HepG2 (cell line): ENCODE measurements at regions not wholly inside any gene's neighbourhood (a gene's known extent, or its start where the extent isn't known, plus 50 kb on each side); places are given as distances from the start of the nearest gene placed in this dataset.

Source experiments
- ATAC-seq: fragments of 200-7000 bp; cut with Tn5 transposase; 3 replicates; pipeline ENCODE4 v1.9.1; 2020; ENCODE audit warnings: mild to moderate bottlenecking, moderate library complexity
- BruUV-seq: library from RNA; stranded (reverse); fragments of 400-500 nt; replicated peaks from 2 replicates; lab custom pipeline; 2021; lab: Mats Ljungman, UMichigan
- CTCF ChIA-PET: fragments of 300-600 bp; formaldehyde crosslinking; extraction: SDS; loops from one replicate; lab custom pipeline; 2021; ENCODE audit warnings: low total read pairs, inconsistent platforms, low intra/inter-chr PET ratio; lab: Yijun Ruan, JAX
- POLR2A ChIA-PET: fragments of 350-600 bp; sonication (Branson Sonifier 250); formaldehyde crosslinking; loops from one replicate; lab custom pipeline; 2020; ENCODE audit warnings: antibody characterized with exemption, inconsistent platforms; lab: Yijun Ruan, JAX
- DNase-seq: peaks from one replicate; pipeline ENCODE4 v3.0.0-alpha.2; 2015; ENCODE audit warnings: low spot score
- FAIRE-seq: peaks from 3 replicates; lab custom pipeline; 2011; peaks lifted over from hg19 to GRCh38; lab: Jason Lieb, UNC
- H2AFZ ChIP-seq: one replicate; pipeline ENCODE4 v1.6.1; 2011; ENCODE audit warnings: low read length, inconsistent platforms
- H3K27ac ChIP-seq: fragments of 300-600 bp; 3 replicates; pipeline ENCODE4 v1.8.0; 2011; ENCODE audit warnings: mixed run types, mild to moderate bottlenecking, mixed read lengths, low read length, inconsistent platforms; ENCODE audit not compliant: insufficient read depth; ENCODE audit errors: extremely low read length
- H3K27me3 ChIP-seq, 2 experiments: fragments of 200-600 bp in 1 of 2; 2 replicates in 1 of 2; 3 replicates in 1 of 2; pipeline versions ENCODE4 v1.6.0 to v1.8.0; 2011; ENCODE audit warnings: low read length in 2 of 2, mild to moderate bottlenecking in 2 of 2, moderate library complexity in 2 of 2, inconsistent platforms in 1 of 2; ENCODE audit not compliant: insufficient read depth in 2 of 2, control insufficient read depth in 1 of 2
- H3K36me3 ChIP-seq, 2 experiments: fragments of 200-600 bp in 1 of 2; replicated peaks in 1 of 2; 2 replicates in 1 of 2; 3 replicates in 1 of 2; pipeline versions ENCODE4 v1.5.1 to v1.8.0; 2011; ENCODE audit warnings: low read length in 2 of 2, inconsistent platforms in 1 of 2; ENCODE audit not compliant: insufficient read depth in 2 of 2, control insufficient read depth in 1 of 2
- H3K4me1 ChIP-seq: 2 replicates; pipeline ENCODE4 v1.5.1; 2012; ENCODE audit warnings: low read length, inconsistent platforms; ENCODE audit not compliant: insufficient read depth
- H3K4me2 ChIP-seq: 2 replicates; pipeline ENCODE4 v1.6.0; 2011; ENCODE audit warnings: low read depth, low read length, inconsistent platforms
- H3K4me3 ChIP-seq, 3 experiments: fragments of 200-600 bp in 1 of 3; sonication (generic), shearing (Covaris generic) in 1 of 3; replicated peaks in 1 of 3; 2 replicates each; pipeline ENCODE4 v1.5.1; 2011 to 2016; ENCODE audit warnings: low read length in 3 of 3, inconsistent platforms in 2 of 3, low read depth in 2 of 3, mild to moderate bottlenecking in 2 of 3, control low read depth in 1 of 3, mixed read lengths in 1 of 3; ENCODE audit not compliant: insufficient read depth in 1 of 3
- H3K79me2 ChIP-seq: one replicate; pipeline ENCODE4 v1.6.1; 2011; ENCODE audit warnings: low read length, inconsistent platforms; ENCODE audit not compliant: insufficient read depth
- H3K9ac ChIP-seq: 2 replicates; pipeline ENCODE4 v1.6.0; 2011; ENCODE audit warnings: mild to moderate bottlenecking, low read depth, low read length, inconsistent platforms; ENCODE audit not compliant: insufficient read depth
- H3K9me3 ChIP-seq: 2 replicates; pipeline ENCODE4 v1.5.1; 2012; ENCODE audit warnings: mild to moderate bottlenecking, low read length
- H4K20me1 ChIP-seq: 2 replicates; pipeline ENCODE4 v1.6.0; 2011; ENCODE audit warnings: inconsistent platforms, mild to moderate bottlenecking, low read length, moderate library complexity; ENCODE audit not compliant: insufficient read depth
- ATF1 ChIP-seq: IDR thresholded peaks from 2 replicates; pipeline ENCODE4 v1.6.1; 2016; ENCODE audit warnings: mild to moderate bottlenecking, control low read depth
- ATF7-NPFF ChIP-seq: sonication (generic); formaldehyde crosslinking; IDR thresholded peaks from 2 replicates; pipeline ENCODE4 v1.8.1; 2023; ENCODE audit warnings: mild to moderate bottlenecking, low read depth, missing genetic modification reagents, moderate library complexity
- BHLHE40 ChIP-seq: IDR thresholded peaks from 2 replicates; pipeline ENCODE4 v1.6.1; 2011; ENCODE audit warnings: low read length, improper control_type of control experiment
- GTF3A ChIP-seq: sonication (generic); formaldehyde crosslinking; conservative IDR thresholded peaks from 2 replicates; pipeline ENCODE4 v1.4.0; 2020; ENCODE audit warnings: mild to moderate bottlenecking, missing genetic modification reagents
- MLLT10 ChIP-seq: sonication (generic); formaldehyde crosslinking; IDR thresholded peaks from 2 replicates; pipeline ENCODE4 v1.4.0; 2020; ENCODE audit warnings: missing genetic modification reagents
- MTA3 ChIP-seq: sonication (generic); formaldehyde crosslinking; IDR thresholded peaks from 2 replicates; pipeline ENCODE4 v1.4.0; 2020; ENCODE audit warnings: missing genetic modification reagents
- NFIC ChIP-seq: IDR thresholded peaks from 2 replicates; pipeline ENCODE4 v1.6.1; 2012; ENCODE audit warnings: mild to moderate bottlenecking, low read length, inconsistent platforms
- PAWR ChIP-seq: sonication (generic); formaldehyde crosslinking; IDR thresholded peaks from 2 replicates; pipeline ENCODE4 v1.4.0; 2020; ENCODE audit warnings: missing genetic modification reagents, mild to moderate bottlenecking, borderline replicate concordance
- PCBP2 ChIP-seq: fragments of 200-400 bp; formaldehyde crosslinking; optimal IDR thresholded peaks from 2 replicates; pipeline ENCODE3; 2018; ENCODE audit warnings: low read length, low read depth; ENCODE audit not compliant: poor library complexity, severe bottlenecking
- RAD21 ChIP-seq: fragments of 450-650 bp; formaldehyde crosslinking; IDR thresholded peaks from 2 replicates; pipeline ENCODE4 v1.5.0; 2020; ENCODE audit warnings: mild to moderate bottlenecking
- RFX1 ChIP-seq: fragments of 450-650 bp; IDR thresholded peaks from 2 replicates; pipeline ENCODE4 v1.6.1; 2017
- SP5 ChIP-seq: IDR thresholded peaks from 2 replicates; pipeline ENCODE4 v1.6.1; 2016; ENCODE audit warnings: low read depth, borderline replicate concordance
- TRIM24 ChIP-seq: sonication (generic); formaldehyde crosslinking; IDR thresholded peaks from 2 replicates; pipeline ENCODE4 v1.8.0; 2022; ENCODE audit warnings: mild to moderate bottlenecking, missing genetic modification reagents
- ZBTB7A ChIP-seq: sonication (generic); formaldehyde crosslinking; IDR thresholded peaks from 2 replicates; pipeline ENCODE4 v1.8.0; 2022; ENCODE audit warnings: mild to moderate bottlenecking, missing genetic modification reagents
- ZNF136 ChIP-seq: sonication (generic); formaldehyde crosslinking; IDR thresholded peaks from 2 replicates; pipeline ENCODE4 v1.8.1; 2022; ENCODE audit warnings: low read depth, mild to moderate bottlenecking, moderate library complexity, missing genetic modification reagents
- ZNF251 ChIP-seq: sonication (generic); formaldehyde crosslinking; IDR thresholded peaks from 2 replicates; pipeline ENCODE4 v1.9.0; 2021; ENCODE audit warnings: mild to moderate bottlenecking, missing genetic modification reagents
- ZNF337 ChIP-seq: sonication (generic); formaldehyde crosslinking; IDR thresholded peaks from 2 replicates; pipeline ENCODE4 v1.5.1; 2020; ENCODE audit warnings: missing genetic modification reagents, low read depth, mild to moderate bottlenecking, borderline replicate concordance
- ZNF570 ChIP-seq: sonication (generic); formaldehyde crosslinking; IDR thresholded peaks from 2 replicates; pipeline ENCODE4 v1.4.0; 2020; ENCODE audit warnings: mild to moderate bottlenecking, missing genetic modification reagents, borderline replicate concordance
- WGBS: methylation state at CpG from one replicate; pipeline ENCODE4 v1.1.6; 2017; ENCODE audit warnings: low lambda C conversion rate; 5-methylcytosine and 5-hydroxymethylcytosine counted together
- in situ Hi-C: cut with HindIII; loops from 2 replicates; pipeline ENCODE4 v1.10.0; 2017; ENCODE audit warnings: low pct_unique_long_range_greater_than_20kb; ENCODE audit not compliant: extremely low pct_ligation_motif_present
- intact Hi-C: fragments of 100-400 bp; cut with micrococcal nuclease; formaldehyde crosslinking; loops from one replicate; pipeline ENCODE4 v1.10.0; 2022; ENCODE audit not compliant: unreplicated experiment
- TF ChIP-seq, protein P1 (sequence below): sonication (generic); formaldehyde crosslinking; IDR thresholded peaks from 2 replicates; pipeline ENCODE4 v1.5.1; 2020; ENCODE audit warnings: mild to moderate bottlenecking, missing genetic modification reagents, borderline replicate concordance
- TF ChIP-seq, protein P2 (sequence below): sonication (generic); formaldehyde crosslinking; IDR thresholded peaks from 2 replicates; pipeline ENCODE4 v1.8.0; 2022; ENCODE audit warnings: low read depth, missing genetic modification reagents

DNA sequence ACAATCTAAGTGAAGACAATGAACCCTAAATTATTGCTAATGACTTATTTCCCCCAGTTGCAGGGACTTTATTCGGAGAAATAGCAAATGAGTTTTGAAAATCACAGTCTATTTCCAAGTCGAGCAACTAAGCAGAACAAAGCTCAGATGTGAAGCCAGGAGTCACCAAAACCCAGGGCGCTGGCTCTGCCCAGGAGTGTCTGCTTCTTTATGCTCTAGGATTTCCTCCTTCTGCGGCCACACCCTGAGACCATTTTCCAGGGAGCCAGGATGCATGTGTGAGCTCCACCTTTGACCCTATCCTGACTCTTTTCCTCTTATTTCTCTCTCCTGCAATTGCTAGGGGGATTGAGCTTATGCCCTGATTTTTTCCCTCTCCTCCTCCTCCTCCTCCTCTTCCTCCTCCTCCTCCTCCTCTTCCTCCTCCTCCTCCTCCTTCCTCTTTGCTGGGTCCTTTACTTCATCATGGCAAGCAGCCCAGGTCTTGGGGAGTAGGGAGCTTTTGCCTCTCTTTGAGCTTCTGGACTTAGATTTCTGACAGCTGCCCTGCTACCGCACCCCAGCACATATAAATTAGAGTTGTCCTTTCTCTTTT, 234.4 kb downstream of the ARL4A start:
- Histone ChIP-seq H3K4me2 (no peak overlapping the region), H3K27me3 (peaks cover 0 to 1% of the 10 kb centered on the region in 2 experiments; a peak in 1 of 5 replicates), H3K36me3 (no peaks in the 10 kb centered on the region), H3K9ac (no peak overlapping the region), H3K4me1 (no peaks in the 10 kb centered on the region), H2AFZ (no peak overlapping the region), H4K20me1 (no peaks in the 10 kb centered on the region), H3K79me2 (no peaks in the 10 kb centered on the region), H3K27ac (no peak overlapping the region), H3K4me3 (no peak overlapping the region), H3K9me3 (no peaks in the 10 kb centered on the region)
- WGBS: 41% methylated on average over 5 of the region's 5 CpGs
- BruUV-seq: no TSS peak
- no peak for TF ChIP-seq ATF1
- no peak for TF ChIP-seq ZNF570
- TF ChIP-seq MLLT10: no peak
- TF ChIP-seq PAWR (CRISPR knock-in tag): no peak
- no peak for TF ChIP-seq MTA3
- TF ChIP-seq NFIC: no peak
- no peak for TF ChIP-seq ZNF337 (CRISPR knock-in tag)
- no peak for TF ChIP-seq RAD21 (CRISPR knock-in tag)
- TF ChIP-seq ZBTB7A (CRISPR knock-in tag): no peak
- no peak for TF ChIP-seq RFX1
- TF ChIP-seq ZNF251 (CRISPR knock-in tag): no peak
- TF ChIP-seq ATF7-NPFF: no peak
- DNase-seq (no peak), ATAC-seq (no peak), FAIRE-seq (no peak)
- intact Hi-C loops: loop anchor here (1.0 kb wide), 1 partner anchor 9 kb away; no protein-coding TSS in a partner anchor
- in situ Hi-C loops: no loop called here
- ChIA-PET CTCF (no interaction called here), POLR2A (no interaction called here)

DNA sequence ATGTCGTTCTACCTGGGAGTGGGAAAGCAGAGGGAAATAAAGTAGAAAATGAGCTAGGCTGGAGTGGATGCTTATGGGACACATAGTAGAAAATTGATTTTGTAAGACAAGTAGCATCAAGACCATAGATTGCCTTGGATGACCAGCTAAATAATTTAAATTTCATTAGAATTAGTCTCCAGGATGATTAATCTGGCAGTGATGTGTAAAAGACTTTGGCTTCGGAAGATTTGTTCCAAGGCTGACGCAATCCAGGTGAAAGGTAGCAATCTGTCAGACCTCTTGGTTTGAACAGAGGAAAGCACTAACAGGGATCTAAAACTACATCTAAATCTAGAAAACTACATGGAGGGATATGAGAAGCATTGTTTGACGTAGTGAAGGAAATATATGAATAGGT, 236.5 kb downstream of the ARL4A start:
- in situ Hi-C loops: no loop called here
- Histone ChIP-seq H2AFZ (no peak overlapping the region), H4K20me1 (no peaks in the 10 kb centered on the region), H3K27ac (no peak overlapping the region), H3K79me2 (no peaks in the 10 kb centered on the region), H3K4me3 (no peak overlapping the region), H3K27me3 (peaks cover 0 to 1% of the 10 kb centered on the region in 2 experiments; a peak in 1 of 5 replicates), H3K4me1 (no peaks in the 10 kb centered on the region), H3K9ac (no peak overlapping the region), H3K36me3 (no peaks in the 10 kb centered on the region), H3K9me3 (no peaks in the 10 kb centered on the region), H3K4me2 (no peak overlapping the region)
- POLR2A ChIA-PET: no interaction called here
- BruUV-seq: no TSS peak
- no peak for FAIRE-seq
- intact Hi-C loops: no loop called here
- ATAC-seq: no peak
- CTCF ChIA-PET: no interaction called here
- DNase-seq: no peak
- WGBS: 54% methylated on average over 4 of the region's 4 CpGs
- TF ChIP-seq, protein P1, sequence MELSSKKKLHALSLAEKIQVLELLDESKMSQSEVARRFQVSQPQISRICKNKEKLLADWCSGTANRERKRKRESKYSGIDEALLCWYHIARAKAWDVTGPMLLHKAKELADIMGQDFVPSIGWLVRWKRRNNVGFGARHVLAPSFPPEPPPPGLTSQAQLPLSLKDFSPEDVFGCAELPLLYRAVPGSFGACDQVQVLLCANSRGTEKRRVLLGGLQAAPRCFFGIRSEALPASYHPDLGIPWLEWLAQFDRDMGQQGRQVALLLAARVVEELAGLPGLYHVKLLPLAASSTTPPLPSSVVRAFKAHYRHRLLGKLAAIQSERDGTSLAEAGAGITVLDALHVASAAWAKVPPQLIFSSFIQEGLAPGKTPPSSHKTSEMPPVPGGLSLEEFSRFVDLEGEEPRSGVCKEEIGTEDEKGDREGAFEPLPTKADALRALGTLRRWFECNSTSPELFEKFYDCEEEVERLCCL (CRISPR knock-in tag): no peak
- TF ChIP-seq, protein P2, sequence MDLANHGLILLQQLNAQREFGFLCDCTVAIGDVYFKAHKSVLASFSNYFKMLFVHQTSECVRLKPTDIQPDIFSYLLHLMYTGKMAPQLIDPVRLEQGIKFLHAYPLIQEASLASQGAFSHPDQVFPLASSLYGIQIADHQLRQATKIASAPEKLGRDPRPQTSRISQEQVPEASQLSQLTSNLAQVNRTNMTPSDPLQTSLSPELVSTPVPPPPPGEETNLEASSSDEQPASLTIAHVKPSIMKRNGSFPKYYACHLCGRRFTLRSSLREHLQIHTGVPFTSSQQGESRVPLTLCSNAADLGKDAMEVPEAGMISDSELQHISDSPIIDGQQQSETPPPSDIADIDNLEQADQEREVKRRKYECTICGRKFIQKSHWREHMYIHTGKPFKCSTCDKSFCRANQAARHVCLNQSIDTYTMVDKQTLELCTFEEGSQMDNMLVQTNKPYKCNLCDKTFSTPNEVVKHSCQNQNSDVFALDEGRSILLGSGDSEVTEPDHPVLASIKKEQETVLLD (CRISPR knock-in tag): no peak
- no peak for TF ChIP-seq SP5
- TF ChIP-seq GTF3A (CRISPR knock-in tag): no peak
- TF ChIP-seq BHLHE40: no peak
- no peak for TF ChIP-seq ZNF136 (CRISPR knock-in tag)
- no peak for TF ChIP-seq TRIM24
- TF ChIP-seq PCBP2: no peak
